GM10266 (cell line): ENCODE measurements at regions not wholly inside any gene's neighbourhood (a gene's known extent, or its start where the extent isn't known, plus 50 kb on each side); places are given as distances from the start of the nearest gene placed in this dataset.

Experiments used
- DNase-seq: peaks from one replicate; pipeline ENCODE4 v3.0.0; 2012; ENCODE audit errors: extremely low spot score
- TF ChIP-seq, protein P1 (sequence below): IDR thresholded peaks from 2 replicates; pipeline ENCODE4 v1.5.1; 2012; ENCODE audit warnings: mild to moderate bottlenecking, low read depth; ENCODE audit not compliant: control insufficient read depth, insufficient read depth; ENCODE audit errors: missing control alignments

DNA sequence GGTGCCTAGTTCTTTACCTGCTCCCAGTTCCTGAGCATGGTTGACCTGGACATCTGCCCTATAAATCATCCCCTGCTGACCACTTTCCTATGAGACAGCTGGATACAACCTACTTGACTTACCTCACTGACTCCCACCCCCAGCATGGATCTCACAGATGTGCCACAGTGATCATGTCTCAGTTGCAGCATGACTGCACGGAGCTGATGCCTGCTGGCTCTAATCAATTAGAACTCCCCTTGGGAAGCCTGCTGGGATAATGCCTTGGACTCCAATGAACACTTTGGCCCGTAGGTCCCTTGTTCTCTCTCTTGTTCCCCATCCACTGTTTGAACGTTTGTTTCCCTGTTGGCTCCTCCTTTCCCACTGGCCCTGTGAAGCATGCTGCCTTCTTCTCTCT is 271.2 kb upstream of the IGFBP3 start:
- TF ChIP-seq, protein P1, sequence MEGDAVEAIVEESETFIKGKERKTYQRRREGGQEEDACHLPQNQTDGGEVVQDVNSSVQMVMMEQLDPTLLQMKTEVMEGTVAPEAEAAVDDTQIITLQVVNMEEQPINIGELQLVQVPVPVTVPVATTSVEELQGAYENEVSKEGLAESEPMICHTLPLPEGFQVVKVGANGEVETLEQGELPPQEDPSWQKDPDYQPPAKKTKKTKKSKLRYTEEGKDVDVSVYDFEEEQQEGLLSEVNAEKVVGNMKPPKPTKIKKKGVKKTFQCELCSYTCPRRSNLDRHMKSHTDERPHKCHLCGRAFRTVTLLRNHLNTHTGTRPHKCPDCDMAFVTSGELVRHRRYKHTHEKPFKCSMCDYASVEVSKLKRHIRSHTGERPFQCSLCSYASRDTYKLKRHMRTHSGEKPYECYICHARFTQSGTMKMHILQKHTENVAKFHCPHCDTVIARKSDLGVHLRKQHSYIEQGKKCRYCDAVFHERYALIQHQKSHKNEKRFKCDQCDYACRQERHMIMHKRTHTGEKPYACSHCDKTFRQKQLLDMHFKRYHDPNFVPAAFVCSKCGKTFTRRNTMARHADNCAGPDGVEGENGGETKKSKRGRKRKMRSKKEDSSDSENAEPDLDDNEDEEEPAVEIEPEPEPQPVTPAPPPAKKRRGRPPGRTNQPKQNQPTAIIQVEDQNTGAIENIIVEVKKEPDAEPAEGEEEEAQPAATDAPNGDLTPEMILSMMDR, result no peak
- DNase-seq, result no peak

DNA sequence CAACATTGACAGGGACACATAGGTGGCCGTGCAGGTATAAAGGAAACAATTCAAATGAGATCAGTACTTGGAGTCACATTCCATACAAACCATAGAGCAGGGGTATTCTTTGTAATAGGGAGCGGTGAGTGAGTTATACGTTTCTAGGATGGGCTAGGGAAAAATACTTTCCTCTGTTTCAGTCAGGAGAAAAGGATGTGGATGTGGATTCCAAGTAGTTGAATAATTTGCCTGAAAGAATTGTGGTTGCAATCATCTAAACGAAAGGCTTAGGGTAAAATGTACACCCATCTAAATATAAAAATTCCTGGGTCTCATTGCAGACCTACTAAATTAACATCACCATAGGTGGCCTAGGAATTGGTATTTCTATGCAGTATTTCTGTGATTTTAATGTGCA is 270.7 kb upstream of the IGFBP3 start:
- DNase-seq, result no peak
- TF ChIP-seq, protein P1, result no peak

DNA sequence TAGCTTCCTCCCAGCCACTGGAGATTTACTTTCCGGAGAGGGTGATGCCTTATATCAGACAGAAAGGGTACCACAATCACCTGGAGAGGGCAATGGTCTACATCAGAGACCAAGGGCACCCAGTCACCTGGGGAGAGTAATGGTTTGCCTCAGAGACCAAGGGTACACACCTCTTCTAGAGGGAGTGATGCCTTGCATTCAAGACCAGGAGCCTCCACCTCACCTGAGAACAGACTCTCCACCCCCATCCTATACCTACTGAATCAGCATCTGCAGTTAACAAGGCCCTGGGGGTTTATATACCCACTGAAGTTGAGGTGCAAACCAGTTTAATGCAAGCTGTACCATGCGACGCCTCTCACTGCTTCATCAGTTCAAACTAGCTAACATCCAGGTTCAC is 270.2 kb upstream of the IGFBP3 start:
- TF ChIP-seq, protein P1, result no peak
- no peak for DNase-seq

DNA sequence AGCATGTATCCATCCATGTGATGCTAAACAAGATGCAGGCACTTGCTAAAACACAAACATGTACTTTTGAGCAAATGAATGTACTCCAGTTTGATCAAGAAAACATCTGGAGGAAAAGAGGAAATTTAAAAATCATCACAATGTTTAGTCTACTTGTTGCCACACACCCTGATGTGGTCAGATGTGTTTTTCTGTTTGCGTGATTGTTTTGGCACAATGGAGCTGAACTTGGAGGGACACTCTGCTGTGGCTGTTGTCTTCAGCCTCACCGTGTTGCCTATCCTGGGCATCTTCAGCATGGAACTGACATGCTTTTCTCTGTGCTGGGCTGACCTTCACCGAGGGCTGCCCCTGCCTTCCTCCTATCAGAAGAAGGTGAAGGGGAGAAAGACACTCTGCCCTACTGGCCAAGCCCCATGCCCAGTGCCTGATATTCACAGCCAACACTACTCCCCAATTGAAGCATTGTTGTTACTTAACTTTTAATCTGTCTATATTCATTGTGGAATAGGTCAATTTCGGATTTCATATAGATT is 268.3 kb upstream of the IGFBP3 start:
- TF ChIP-seq, protein P1, result no peak
- DNase-seq, result no peak

DNA sequence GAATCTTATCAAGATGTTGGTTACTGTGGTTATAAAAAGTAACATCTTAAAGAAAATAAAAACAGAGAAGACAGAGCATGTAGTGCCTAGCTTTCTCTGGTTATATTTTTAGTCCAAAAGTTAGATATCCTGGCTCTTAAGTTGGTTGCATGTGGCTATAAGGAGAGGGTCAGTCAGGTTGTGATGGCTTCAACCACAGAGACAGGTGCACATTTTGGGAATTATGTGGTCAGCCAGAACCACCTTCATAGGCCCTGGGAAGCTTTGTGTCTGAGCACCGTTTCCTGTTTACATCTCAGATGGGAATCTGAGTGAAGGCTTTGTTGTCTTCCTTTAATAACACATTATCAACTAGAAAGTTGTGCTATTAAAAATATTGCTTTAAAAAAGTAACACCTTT is 265.1 kb upstream of the IGFBP3 start:
- TF ChIP-seq, protein P1, result no peak
- DNase-seq, result no peak

DNA sequence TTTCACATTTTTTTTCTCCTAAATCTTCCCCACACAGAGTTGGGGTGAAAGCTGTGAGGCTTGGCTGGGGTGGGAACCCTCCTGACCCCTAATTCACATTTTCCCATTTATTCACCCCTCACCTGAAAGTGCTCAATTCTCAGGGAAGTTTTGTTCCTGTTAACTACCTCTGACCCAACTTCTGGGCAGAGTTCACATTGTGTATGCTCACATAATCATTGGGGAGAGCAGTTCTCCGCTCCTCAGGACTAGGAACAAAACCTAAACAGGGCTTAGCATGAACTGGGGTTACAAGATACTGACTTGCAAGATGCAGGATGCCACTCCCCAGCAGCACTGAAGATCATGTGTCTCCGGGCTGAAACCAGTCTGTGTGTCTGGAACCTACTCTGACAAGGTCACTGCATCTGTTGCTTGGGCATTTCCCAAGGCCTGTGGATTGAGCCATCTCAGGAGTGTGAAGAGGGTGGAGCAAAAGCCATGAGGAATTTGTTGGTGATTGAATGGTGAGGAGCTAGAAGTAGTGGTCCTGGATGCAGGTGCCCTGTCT is 258.1 kb upstream of the IGFBP3 start:
- TF ChIP-seq, protein P1, result no peak
- DNase-seq, result no peak

DNA sequence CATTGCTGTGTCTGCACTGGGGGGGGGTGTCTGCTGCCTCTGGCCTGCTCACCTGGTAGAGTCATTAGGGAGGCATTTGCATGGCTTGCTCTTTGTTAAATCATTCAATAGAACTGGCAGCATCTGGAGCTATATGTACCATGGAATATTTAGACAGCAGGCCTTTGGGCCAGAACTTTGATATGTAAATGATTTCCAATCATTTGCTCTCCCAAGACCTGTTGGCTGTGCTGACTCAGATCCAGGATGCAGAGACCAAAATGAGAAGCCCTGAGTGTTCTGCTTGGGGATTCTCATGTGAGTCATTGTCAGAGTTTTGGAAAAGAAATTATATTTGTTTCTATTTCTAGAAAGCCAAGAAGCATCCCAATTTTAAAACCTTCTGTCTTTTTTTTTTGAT is 257.6 kb upstream of the IGFBP3 start:
- no peak for DNase-seq
- TF ChIP-seq, protein P1, result no peak
